ENCODE measurements at regions not wholly inside any gene's neighbourhood (a gene's known extent, or its start where the extent isn't known, plus 50 kb on each side); places are given as distances from the start of the nearest gene placed in this dataset.

GRCh38 chr11:128161994-128162393 lies 425.4 kb downstream of the ETS1 start:
- H3K9me2 ChIP-seq (ENCODE audit: insufficient read depth, low read length): no peaks in the 10 kb centered on the region
- no peaks in the 10 kb centered on the region for H3K36me3 ChIP-seq (ENCODE audit: insufficient read depth, low read length)
- no peaks in the 10 kb centered on the region for H3F3A ChIP-seq (ENCODE audit: insufficient read depth, low read length, poor library complexity, severe bottlenecking)

DNA sequence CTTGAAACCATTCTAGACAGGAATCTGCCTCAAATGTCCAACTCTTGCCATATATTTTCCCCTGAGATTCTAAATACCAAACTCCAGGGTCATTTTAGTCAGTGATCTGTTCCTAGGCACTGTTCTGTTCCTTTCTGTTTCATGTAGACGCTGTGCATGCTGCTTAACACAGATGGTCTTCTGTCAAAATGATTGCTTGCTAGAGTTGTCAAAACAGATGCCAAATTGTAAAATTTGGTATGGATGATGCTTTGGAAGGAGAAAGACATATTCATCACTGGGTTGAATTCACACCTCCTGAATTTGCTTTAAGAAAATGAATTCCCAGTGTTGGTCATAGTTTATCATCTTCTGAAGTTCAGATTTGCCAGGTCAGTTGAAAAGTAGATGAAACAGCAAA lies 425.9 kb downstream of the ETS1 start:
- Histone ChIP-seq H3K9ac (ENCODE audit: low read length) (no peak overlapping the region), H4K20me1 (ENCODE audit: insufficient read depth) (no peaks in the 10 kb centered on the region), H3K9me2 (ENCODE audit: insufficient read depth, low read length) (no peaks in the 10 kb centered on the region), H3K79me2 (replicated peaks; ENCODE audit: insufficient read depth, low read length) (no peaks in the 10 kb centered on the region), H3F3A (ENCODE audit: insufficient read depth, low read length, poor library complexity, severe bottlenecking) (no peaks in the 10 kb centered on the region), H2AFZ (ENCODE audit: low read depth, low read length) (no peak overlapping the region), H3K4me2 (ENCODE audit: low read length) (peak overlapping the region; percentile 21), H3K9me3 (ENCODE audit: low read length) (no peaks in the 10 kb centered on the region), H3K36me3 (ENCODE audit: insufficient read depth, low read length) (no peaks in the 10 kb centered on the region), H3K27me3 (ENCODE audit: insufficient read depth, low read depth, low read length) (no peaks in the 10 kb centered on the region), H3K4me3 (ENCODE audit: low read length) (peak overlapping the region; percentile 21), H3K27ac (ENCODE audit: low read length) (no peak overlapping the region)
- TF ChIP-seq SMC3 (conservative IDR thresholded peaks at IDR 0.05; ENCODE audit: poor library complexity) (no peak), REST (IDR thresholded peaks at IDR 0.05; ENCODE audit: borderline replicate concordance) (no peak), MXI1 (conservative IDR thresholded peaks at IDR 0.05; ENCODE audit: poor library complexity, severe bottlenecking) (no peak)

More at GRCh38 chr11:128161994-128162393, 425.4 kb downstream of the ETS1 start:
- Histone ChIP-seq H3K27ac (ENCODE audit: low read length) (no peak overlapping the region), H3K9ac (ENCODE audit: low read length) (no peak overlapping the region), H3K9me3 (ENCODE audit: low read length) (no peaks in the 10 kb centered on the region), H3K4me2 (ENCODE audit: low read length) (peak overlapping the region; percentile 21), H3K79me2 (replicated peaks; ENCODE audit: insufficient read depth, low read length) (no peaks in the 10 kb centered on the region), H2AFZ (ENCODE audit: low read depth, low read length) (no peak overlapping the region), H3K27me3 (ENCODE audit: insufficient read depth, low read depth, low read length) (no peaks in the 10 kb centered on the region), H3K4me3 (ENCODE audit: low read length) (peak overlapping the region; percentile 21), H4K20me1 (ENCODE audit: insufficient read depth) (no peaks in the 10 kb centered on the region)
- TF ChIP-seq MXI1 (conservative IDR thresholded peaks at IDR 0.05; ENCODE audit: poor library complexity, severe bottlenecking) (no peak), REST (IDR thresholded peaks at IDR 0.05; ENCODE audit: borderline replicate concordance) (no peak), EZH2 (IDR thresholded peaks at IDR 0.05; ENCODE audit: borderline replicate concordance, insufficient read depth, low read length, poor library complexity, severe bottlenecking) (no peak), RAD21 (conservative IDR thresholded peaks at IDR 0.05) (no peak), POLR2AphosphoS5 (IDR thresholded peaks at IDR 0.05) (no peak), SMC3 (conservative IDR thresholded peaks at IDR 0.05; ENCODE audit: poor library complexity) (no peak), TAF1 (IDR thresholded peaks at IDR 0.05; ENCODE audit: low read depth) (no peak), EP300 (conservative IDR thresholded peaks at IDR 0.05; ENCODE audit: poor library complexity, severe bottlenecking) (no peak)
- TF ChIP-seq, protein P1, sequence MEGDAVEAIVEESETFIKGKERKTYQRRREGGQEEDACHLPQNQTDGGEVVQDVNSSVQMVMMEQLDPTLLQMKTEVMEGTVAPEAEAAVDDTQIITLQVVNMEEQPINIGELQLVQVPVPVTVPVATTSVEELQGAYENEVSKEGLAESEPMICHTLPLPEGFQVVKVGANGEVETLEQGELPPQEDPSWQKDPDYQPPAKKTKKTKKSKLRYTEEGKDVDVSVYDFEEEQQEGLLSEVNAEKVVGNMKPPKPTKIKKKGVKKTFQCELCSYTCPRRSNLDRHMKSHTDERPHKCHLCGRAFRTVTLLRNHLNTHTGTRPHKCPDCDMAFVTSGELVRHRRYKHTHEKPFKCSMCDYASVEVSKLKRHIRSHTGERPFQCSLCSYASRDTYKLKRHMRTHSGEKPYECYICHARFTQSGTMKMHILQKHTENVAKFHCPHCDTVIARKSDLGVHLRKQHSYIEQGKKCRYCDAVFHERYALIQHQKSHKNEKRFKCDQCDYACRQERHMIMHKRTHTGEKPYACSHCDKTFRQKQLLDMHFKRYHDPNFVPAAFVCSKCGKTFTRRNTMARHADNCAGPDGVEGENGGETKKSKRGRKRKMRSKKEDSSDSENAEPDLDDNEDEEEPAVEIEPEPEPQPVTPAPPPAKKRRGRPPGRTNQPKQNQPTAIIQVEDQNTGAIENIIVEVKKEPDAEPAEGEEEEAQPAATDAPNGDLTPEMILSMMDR (IDR thresholded peaks at IDR 0.05; ENCODE audit: poor library complexity, severe bottlenecking): no peak
